Mammary epithelial cell (primary cell): ENCODE measurements at regions not wholly inside any gene's neighbourhood (a gene's known extent, or its start where the extent isn't known, plus 50 kb on each side); places are given as distances from the start of the nearest gene placed in this dataset.

Experiments
- EZH2 ChIP-seq: IDR thresholded peaks from 2 replicates; pipeline ENCODE4 v1.6.1; 2012; ENCODE audit warnings: low read length, inconsistent platforms, borderline replicate concordance
- TF ChIP-seq, protein P1 (sequence below), 2 donors: IDR thresholded peaks in 1 of 2; conservative IDR thresholded peaks in 1 of 2; 2 replicates each; pipeline ENCODE4 v1.5.1; 2011 to 2012; ENCODE audit warnings: inconsistent platforms in 2 of 2, low read length in 2 of 2, mild to moderate bottlenecking in 2 of 2, control low read depth in 1 of 2, low read depth in 1 of 2; ENCODE audit not compliant: insufficient read depth in 1 of 2; ENCODE audit errors: extremely low read depth in 1 of 2

DNA sequence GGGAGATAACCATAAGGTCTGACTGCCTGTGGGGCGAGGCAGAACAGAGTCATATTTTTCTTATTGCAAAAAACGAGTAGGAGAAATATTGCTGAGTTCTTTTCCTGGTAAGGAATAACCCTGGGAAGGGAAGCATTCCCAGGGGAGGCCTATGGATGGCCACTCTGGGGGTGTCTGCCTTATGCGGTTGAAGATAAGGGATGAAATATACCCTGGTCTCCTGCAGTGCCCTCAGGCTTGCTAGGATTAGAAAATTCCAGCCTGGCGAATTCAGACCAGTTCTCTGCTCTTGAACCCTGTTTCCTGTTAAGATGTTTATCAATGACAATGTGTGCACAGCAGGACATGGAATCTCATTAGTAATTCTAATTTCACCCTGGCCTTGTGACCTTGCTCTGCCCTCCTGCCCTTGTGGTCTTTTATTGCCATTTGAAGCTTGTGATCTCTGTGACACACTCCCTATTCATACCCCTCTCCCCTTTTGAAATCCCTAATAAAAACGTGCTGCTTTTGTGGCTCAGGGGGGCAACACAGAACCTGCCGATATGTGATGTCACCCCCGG lies 491.1 kb upstream of the EYS start:
- TF ChIP-seq, protein P1, sequence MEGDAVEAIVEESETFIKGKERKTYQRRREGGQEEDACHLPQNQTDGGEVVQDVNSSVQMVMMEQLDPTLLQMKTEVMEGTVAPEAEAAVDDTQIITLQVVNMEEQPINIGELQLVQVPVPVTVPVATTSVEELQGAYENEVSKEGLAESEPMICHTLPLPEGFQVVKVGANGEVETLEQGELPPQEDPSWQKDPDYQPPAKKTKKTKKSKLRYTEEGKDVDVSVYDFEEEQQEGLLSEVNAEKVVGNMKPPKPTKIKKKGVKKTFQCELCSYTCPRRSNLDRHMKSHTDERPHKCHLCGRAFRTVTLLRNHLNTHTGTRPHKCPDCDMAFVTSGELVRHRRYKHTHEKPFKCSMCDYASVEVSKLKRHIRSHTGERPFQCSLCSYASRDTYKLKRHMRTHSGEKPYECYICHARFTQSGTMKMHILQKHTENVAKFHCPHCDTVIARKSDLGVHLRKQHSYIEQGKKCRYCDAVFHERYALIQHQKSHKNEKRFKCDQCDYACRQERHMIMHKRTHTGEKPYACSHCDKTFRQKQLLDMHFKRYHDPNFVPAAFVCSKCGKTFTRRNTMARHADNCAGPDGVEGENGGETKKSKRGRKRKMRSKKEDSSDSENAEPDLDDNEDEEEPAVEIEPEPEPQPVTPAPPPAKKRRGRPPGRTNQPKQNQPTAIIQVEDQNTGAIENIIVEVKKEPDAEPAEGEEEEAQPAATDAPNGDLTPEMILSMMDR (conservative IDR thresholded peaks at IDR 0.05 in 1 of 2, IDR thresholded peaks at IDR 0.05 in 1 of 2; ENCODE audit: extremely low read depth in 1 of 2, insufficient read depth in 1 of 2, low read depth in 1 of 2, low read length in 2 of 2): no peak
- TF ChIP-seq EZH2: no peak
